GM23338 (cell line): ENCODE measurements at regions not wholly inside any gene's neighbourhood (a gene's known extent, or its start where the extent isn't known, plus 50 kb on each side); places are given as distances from the start of the nearest gene placed in this dataset.

Experiments used
- EZH2phosphoT487 ChIP-seq: fragments of 200-600 bp; sonication (generic); IDR thresholded peaks from one replicate; pipeline ENCODE4 v1.8.1; 2018; ENCODE audit warnings: antibody characterized with exemption; ENCODE audit not compliant: unreplicated experiment
- NANOG ChIP-seq: IDR thresholded peaks from 2 replicates; pipeline ENCODE4 v1.6.1; 2016; ENCODE audit warnings: antibody characterized with exemption, borderline replicate concordance
- POLR2AphosphoS5 ChIP-seq: IDR thresholded peaks from 2 replicates; pipeline ENCODE4 v1.6.1; 2016; ENCODE audit warnings: antibody characterized with exemption, low read depth
- TF ChIP-seq, protein P1 (sequence below): fragments of 250-450 bp; sonication (Bioruptor Pico); IDR thresholded peaks from 2 replicates; pipeline ENCODE4 v1.5.0; 2020; ENCODE audit warnings: mild to moderate bottlenecking, moderate library complexity
- TF ChIP-seq, protein P2 (sequence below): IDR thresholded peaks from 2 replicates; pipeline ENCODE4 v1.6.1; 2016; ENCODE audit warnings: antibody characterized with exemption
- TF ChIP-seq, protein P3 (sequence below): IDR thresholded peaks from one replicate; pipeline ENCODE4 v1.6.1; 2018; ENCODE audit warnings: antibody characterized with exemption; ENCODE audit not compliant: unreplicated experiment

DNA sequence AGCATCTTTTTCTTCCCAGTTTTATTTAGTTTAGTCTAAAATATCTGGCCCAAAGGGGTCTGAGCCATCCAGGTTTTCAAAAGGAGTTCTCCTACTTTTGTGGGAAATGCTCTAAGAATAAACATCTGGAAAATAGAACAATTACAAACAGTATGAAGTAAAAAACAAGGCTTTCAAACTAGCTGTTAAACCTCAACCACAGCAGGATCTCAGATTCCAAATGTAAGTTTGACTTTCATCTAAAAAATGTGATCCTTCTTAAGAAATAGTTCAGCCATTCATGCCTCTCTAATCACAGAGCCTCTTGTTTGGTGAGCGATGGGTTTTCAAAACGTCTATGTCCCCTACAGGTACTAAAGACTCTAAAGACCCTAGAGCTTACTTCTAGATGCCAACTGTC, 413.5 kb downstream of the DUSP10 start (continued):
- TF ChIP-seq, protein P1, sequence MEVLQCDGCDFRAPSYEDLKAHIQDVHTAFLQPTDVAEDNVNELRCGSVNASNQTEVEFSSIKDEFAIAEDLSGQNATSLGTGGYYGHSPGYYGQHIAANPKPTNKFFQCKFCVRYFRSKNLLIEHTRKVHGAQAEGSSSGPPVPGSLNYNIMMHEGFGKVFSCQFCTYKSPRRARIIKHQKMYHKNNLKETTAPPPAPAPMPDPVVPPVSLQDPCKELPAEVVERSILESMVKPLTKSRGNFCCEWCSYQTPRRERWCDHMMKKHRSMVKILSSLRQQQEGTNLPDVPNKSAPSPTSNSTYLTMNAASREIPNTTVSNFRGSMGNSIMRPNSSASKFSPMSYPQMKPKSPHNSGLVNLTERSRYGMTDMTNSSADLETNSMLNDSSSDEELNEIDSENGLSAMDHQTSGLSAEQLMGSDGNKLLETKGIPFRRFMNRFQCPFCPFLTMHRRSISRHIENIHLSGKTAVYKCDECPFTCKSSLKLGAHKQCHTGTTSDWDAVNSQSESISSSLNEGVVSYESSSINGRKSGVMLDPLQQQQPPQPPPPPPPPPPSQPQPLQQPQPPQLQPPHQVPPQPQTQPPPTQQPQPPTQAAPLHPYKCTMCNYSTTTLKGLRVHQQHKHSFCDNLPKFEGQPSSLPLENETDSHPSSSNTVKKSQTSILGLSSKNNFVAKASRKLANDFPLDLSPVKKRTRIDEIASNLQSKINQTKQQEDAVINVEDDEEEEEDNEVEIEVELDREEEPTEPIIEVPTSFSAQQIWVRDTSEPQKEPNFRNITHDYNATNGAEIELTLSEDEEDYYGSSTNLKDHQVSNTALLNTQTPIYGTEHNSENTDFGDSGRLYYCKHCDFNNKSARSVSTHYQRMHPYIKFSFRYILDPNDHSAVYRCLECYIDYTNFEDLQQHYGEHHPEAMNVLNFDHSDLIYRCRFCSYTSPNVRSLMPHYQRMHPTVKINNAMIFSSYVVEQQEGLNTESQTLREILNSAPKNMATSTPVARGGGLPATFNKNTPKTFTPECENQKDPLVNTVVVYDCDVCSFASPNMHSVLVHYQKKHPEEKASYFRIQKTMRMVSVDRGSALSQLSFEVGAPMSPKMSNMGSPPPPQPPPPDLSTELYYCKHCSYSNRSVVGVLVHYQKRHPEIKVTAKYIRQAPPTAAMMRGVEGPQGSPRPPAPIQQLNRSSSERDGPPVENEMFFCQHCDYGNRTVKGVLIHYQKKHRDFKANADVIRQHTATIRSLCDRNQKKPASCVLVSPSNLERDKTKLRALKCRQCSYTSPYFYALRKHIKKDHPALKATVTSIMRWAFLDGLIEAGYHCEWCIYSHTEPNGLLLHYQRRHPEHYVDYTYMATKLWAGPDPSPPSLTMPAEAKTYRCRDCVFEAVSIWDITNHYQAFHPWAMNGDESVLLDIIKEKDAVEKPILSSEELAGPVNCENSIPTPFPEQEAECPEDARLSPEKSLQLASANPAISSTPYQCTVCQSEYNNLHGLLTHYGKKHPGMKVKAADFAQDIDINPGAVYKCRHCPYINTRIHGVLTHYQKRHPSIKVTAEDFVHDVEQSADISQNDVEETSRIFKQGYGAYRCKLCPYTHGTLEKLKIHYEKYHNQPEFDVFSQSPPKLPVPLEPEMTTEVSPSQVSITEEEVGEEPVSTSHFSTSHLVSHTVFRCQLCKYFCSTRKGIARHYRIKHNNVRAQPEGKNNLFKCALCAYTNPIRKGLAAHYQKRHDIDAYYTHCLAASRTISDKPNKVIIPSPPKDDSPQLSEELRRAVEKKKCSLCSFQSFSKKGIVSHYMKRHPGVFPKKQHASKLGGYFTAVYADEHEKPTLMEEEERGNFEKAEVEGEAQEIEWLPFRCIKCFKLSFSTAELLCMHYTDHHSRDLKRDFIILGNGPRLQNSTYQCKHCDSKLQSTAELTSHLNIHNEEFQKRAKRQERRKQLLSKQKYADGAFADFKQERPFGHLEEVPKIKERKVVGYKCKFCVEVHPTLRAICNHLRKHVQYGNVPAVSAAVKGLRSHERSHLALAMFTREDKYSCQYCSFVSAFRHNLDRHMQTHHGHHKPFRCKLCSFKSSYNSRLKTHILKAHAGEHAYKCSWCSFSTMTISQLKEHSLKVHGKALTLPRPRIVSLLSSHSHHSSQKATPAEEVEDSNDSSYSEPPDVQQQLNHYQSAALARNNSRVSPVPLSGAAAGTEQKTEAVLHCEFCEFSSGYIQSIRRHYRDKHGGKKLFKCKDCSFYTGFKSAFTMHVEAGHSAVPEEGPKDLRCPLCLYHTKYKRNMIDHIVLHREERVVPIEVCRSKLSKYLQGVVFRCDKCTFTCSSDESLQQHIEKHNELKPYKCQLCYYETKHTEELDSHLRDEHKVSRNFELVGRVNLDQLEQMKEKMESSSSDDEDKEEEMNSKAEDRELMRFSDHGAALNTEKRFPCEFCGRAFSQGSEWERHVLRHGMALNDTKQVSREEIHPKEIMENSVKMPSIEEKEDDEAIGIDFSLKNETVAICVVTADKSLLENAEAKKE (CRISPR knock-in tag), result no peak
- TF ChIP-seq NANOG (no peak), EZH2phosphoT487 (no peak), POLR2AphosphoS5 (no peak)
- TF ChIP-seq, protein P2, sequence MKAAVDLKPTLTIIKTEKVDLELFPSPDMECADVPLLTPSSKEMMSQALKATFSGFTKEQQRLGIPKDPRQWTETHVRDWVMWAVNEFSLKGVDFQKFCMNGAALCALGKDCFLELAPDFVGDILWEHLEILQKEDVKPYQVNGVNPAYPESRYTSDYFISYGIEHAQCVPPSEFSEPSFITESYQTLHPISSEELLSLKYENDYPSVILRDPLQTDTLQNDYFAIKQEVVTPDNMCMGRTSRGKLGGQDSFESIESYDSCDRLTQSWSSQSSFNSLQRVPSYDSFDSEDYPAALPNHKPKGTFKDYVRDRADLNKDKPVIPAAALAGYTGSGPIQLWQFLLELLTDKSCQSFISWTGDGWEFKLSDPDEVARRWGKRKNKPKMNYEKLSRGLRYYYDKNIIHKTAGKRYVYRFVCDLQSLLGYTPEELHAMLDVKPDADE, result no peak
- TF ChIP-seq, protein P3, sequence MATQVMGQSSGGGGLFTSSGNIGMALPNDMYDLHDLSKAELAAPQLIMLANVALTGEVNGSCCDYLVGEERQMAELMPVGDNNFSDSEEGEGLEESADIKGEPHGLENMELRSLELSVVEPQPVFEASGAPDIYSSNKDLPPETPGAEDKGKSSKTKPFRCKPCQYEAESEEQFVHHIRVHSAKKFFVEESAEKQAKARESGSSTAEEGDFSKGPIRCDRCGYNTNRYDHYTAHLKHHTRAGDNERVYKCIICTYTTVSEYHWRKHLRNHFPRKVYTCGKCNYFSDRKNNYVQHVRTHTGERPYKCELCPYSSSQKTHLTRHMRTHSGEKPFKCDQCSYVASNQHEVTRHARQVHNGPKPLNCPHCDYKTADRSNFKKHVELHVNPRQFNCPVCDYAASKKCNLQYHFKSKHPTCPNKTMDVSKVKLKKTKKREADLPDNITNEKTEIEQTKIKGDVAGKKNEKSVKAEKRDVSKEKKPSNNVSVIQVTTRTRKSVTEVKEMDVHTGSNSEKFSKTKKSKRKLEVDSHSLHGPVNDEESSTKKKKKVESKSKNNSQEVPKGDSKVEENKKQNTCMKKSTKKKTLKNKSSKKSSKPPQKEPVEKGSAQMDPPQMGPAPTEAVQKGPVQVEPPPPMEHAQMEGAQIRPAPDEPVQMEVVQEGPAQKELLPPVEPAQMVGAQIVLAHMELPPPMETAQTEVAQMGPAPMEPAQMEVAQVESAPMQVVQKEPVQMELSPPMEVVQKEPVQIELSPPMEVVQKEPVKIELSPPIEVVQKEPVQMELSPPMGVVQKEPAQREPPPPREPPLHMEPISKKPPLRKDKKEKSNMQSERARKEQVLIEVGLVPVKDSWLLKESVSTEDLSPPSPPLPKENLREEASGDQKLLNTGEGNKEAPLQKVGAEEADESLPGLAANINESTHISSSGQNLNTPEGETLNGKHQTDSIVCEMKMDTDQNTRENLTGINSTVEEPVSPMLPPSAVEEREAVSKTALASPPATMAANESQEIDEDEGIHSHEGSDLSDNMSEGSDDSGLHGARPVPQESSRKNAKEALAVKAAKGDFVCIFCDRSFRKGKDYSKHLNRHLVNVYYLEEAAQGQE, result no peak
